Activated naive CD8-positive, alpha-beta T cell treated with anti-CD3 and anti-CD28 coated beads for 36 hours (primary cell): ENCODE measurements at regions not wholly inside any gene's neighbourhood (a gene's known extent, or its start where the extent isn't known, plus 50 kb on each side); places are given as distances from the start of the nearest gene placed in this dataset.

Experiments
- DNase-seq: peaks from one replicate; pipeline ENCODE4 v3.0.0; 2021
- H3K27ac Mint-ChIP-seq: one replicate; pipeline ENCODE4 v1.8.0; 2022; ENCODE audit warnings: mild to moderate bottlenecking, moderate library complexity, mixed read lengths
- H3K27me3 Mint-ChIP-seq: one replicate; pipeline ENCODE4 v1.8.0; 2022; ENCODE audit warnings: mild to moderate bottlenecking, mixed read lengths
- H3K36me3 Mint-ChIP-seq: one replicate; pipeline ENCODE4 v1.8.0; 2021; ENCODE audit warnings: mild to moderate bottlenecking, mixed read lengths
- H3K4me1 Mint-ChIP-seq: one replicate; pipeline ENCODE4 v1.8.0; 2021; ENCODE audit warnings: mixed read lengths
- H3K4me3 Mint-ChIP-seq: one replicate; pipeline ENCODE4 v1.8.0; 2022; ENCODE audit warnings: mild to moderate bottlenecking, moderate library complexity, mixed read lengths
- H3K9me3 Mint-ChIP-seq: one replicate; pipeline ENCODE4 v1.8.0; 2022; ENCODE audit warnings: mixed read lengths

GRCh38 chr2:126796931-126797621 is 101.6 kb upstream of the TEX51 start:
- Mint-ChIP-seq H3K27ac (no peak overlapping the region), H3K9me3 (no peaks in the 10 kb centered on the region), H3K27me3 (peaks cover 15% of the 10 kb centered on the region), H3K4me1 (no peaks in the 10 kb centered on the region), H3K36me3 (no peaks in the 10 kb centered on the region), H3K4me3 (no peak overlapping the region)
- no peak for DNase-seq

GRCh38 chr2:126797622-126798275 is 100.9 kb upstream of the TEX51 start:
- peaks cover 15% of the 10 kb centered on the region for H3K27me3 Mint-ChIP-seq
- no peaks in the 10 kb centered on the region for H3K4me1 Mint-ChIP-seq
- no peak overlapping the region for H3K4me3 Mint-ChIP-seq
- H3K27ac Mint-ChIP-seq = no peak overlapping the region
- no peaks in the 10 kb centered on the region for H3K36me3 Mint-ChIP-seq
- no peaks in the 10 kb centered on the region for H3K9me3 Mint-ChIP-seq
- no peak for DNase-seq

DNA sequence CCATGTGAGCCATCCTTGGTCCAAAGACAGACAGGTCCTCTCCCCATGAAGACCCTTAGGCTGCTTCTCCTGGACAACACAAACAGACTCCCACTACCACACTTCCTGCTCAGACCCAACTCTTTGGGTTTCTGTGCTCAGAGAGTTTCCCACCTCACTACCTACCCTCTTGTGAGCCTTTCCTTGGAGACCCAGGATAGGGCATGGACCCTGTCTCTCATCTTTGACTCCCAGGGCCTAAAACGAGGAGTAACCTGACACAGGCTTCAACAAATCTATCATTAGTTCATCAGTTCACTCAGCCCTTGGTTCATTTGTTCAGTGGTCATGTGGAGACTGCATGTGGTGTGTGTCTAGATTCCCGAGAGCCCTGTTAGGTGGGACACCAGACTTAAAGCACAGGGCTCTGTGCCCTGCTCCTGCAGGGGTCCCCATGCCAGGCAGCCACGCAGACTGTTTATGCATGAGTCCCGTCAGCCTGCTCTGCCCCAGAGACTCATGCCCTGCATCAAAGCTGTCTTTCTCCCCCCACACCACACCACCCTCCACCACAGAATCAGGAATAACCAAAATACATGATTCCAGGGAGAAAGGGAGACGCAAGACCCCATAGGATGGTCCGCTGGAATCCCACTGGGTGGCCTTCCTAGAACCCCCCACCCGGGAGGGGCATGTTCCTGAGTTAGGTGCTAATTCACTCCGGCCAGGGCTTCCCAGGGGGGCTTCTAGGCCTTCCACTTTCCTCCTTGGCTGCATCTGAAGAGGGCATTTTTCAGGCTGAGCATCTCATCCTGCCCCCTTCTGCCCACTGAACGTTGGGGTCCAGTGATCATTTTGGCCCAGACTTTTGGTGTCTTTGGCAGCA is 100.2 kb upstream of the TEX51 start:
- H3K4me3 Mint-ChIP-seq = no peak overlapping the region
- H3K36me3 Mint-ChIP-seq = no peaks in the 10 kb centered on the region
- DNase-seq = no peak
- no peaks in the 10 kb centered on the region for H3K4me1 Mint-ChIP-seq
- peaks cover 8% of the 10 kb centered on the region for H3K27me3 Mint-ChIP-seq
- no peak overlapping the region for H3K27ac Mint-ChIP-seq
- H3K9me3 Mint-ChIP-seq = no peaks in the 10 kb centered on the region

DNA sequence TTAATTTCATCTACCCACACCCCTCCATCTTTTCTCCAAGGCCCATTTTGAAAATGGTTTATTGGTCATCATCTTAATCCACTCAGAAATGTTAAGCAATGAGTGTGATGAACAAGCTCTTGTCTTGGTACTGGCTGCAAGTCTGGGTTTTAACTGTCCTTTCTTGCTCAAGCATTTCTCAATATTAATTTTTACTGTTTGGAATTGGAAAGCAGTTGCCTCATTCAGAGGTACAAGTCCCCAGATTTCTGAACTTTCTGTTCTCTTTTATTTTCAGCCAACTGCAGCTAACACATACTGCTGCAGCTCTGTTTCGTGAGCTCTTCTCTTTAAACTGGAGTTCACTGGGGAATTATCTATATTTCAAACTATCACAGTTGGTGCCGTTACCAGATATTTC is 99.4 kb upstream of the TEX51 start:
- DNase-seq = no peak
- Mint-ChIP-seq H3K27ac (no peak overlapping the region), H3K27me3 (no peaks in the 10 kb centered on the region), H3K36me3 (no peaks in the 10 kb centered on the region), H3K4me1 (no peaks in the 10 kb centered on the region), H3K4me3 (no peak overlapping the region), H3K9me3 (no peaks in the 10 kb centered on the region)

- H3K4me1 Mint-ChIP-seq = no peaks in the 10 kb centered on the region
- DNase-seq = no peak
- H3K27ac Mint-ChIP-seq = no peak overlapping the region
- no peaks in the 10 kb centered on the region for H3K27me3 Mint-ChIP-seq
- H3K36me3 Mint-ChIP-seq = no peaks in the 10 kb centered on the region
- no peaks in the 10 kb centered on the region for H3K9me3 Mint-ChIP-seq
- H3K4me3 Mint-ChIP-seq = no peak overlapping the region
These were observed 97.2 kb upstream of the TEX51 start for GRCh38 chr2:126801473-126801872.

- Mint-ChIP-seq H3K27me3 (peaks cover 2% of the 10 kb centered on the region), H3K9me3 (no peaks in the 10 kb centered on the region), H3K4me3 (no peak overlapping the region), H3K4me1 (no peaks in the 10 kb centered on the region), H3K36me3 (no peaks in the 10 kb centered on the region), H3K27ac (no peak overlapping the region)
- DNase-seq = no peak
These were observed 96.4 kb upstream of the TEX51 start for GRCh38 chr2:126802316-126802715.

- no peak overlapping the region for H3K27ac Mint-ChIP-seq
- peaks cover 7% of the 10 kb centered on the region for H3K27me3 Mint-ChIP-seq
- H3K36me3 Mint-ChIP-seq = no peaks in the 10 kb centered on the region
- H3K4me3 Mint-ChIP-seq = no peak overlapping the region
- no peak for DNase-seq
- no peaks in the 10 kb centered on the region for H3K4me1 Mint-ChIP-seq
- no peaks in the 10 kb centered on the region for H3K9me3 Mint-ChIP-seq
These were observed 95.8 kb upstream of the TEX51 start for GRCh38 chr2:126802774-126803433.

GRCh38 chr2:126803434-126803775 is 95.3 kb upstream of the TEX51 start:
- Mint-ChIP-seq H3K27me3 (peaks cover 7% of the 10 kb centered on the region), H3K9me3 (no peaks in the 10 kb centered on the region), H3K36me3 (no peaks in the 10 kb centered on the region), H3K4me3 (no peak overlapping the region), H3K27ac (no peak overlapping the region), H3K4me1 (no peaks in the 10 kb centered on the region)
- no peak for DNase-seq

DNA sequence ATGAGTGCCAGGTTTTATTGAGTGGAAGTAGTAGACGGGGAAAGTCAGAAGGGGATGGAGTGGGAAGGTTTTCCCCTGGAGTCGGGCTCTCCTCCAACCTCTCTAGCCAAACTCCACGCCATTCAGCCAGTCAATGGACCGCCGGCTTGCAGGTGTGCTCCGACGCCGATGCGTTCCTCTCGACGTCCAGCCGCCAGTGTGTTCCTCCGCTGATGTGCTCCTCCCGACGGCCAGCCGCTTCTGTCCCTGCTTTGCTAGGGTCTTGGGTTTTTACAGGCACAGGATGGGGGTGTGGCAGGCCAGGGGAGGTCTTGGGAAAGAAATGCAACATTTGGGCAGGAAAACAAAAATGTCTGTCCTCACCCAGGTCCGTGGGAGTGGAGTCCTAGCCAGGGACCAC is 94.3 kb upstream of the TEX51 start:
- H3K4me1 Mint-ChIP-seq = no peaks in the 10 kb centered on the region
- H3K27me3 Mint-ChIP-seq = peaks cover 15% of the 10 kb centered on the region
- DNase-seq = no peak
- no peaks in the 10 kb centered on the region for H3K36me3 Mint-ChIP-seq
- no peaks in the 10 kb centered on the region for H3K9me3 Mint-ChIP-seq
- H3K4me3 Mint-ChIP-seq = no peak overlapping the region
- no peak overlapping the region for H3K27ac Mint-ChIP-seq

DNA sequence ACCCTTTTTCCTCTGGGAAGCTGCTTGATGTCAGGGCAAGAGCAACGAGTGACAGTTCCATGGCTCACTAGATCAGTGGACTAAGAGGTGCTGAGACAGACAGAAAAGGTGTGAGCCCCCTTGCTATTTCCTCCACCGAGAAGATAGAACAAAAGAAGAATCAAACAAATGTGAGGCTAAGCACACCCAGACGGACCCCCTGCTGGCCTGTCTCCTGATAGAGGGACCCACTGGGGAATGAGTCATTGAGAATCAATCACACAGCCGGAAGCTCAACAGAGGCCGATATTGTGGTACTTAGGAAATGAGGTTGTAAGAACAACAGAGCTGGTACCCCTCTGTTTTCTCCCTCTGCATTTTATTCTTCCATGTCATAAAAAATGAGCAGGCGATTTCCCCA is 89.8 kb upstream of the TEX51 start:
- no peaks in the 10 kb centered on the region for H3K36me3 Mint-ChIP-seq
- no peaks in the 10 kb centered on the region for H3K4me1 Mint-ChIP-seq
- DNase-seq = no peak
- peaks cover 21% of the 10 kb centered on the region for H3K27me3 Mint-ChIP-seq
- H3K9me3 Mint-ChIP-seq = no peaks in the 10 kb centered on the region
- no peak overlapping the region for H3K27ac Mint-ChIP-seq
- H3K4me3 Mint-ChIP-seq = no peak overlapping the region

GRCh38 chr2:126809340-126809739 is 89.3 kb upstream of the TEX51 start:
- DNase-seq = no peak
- H3K36me3 Mint-ChIP-seq = no peaks in the 10 kb centered on the region
- H3K9me3 Mint-ChIP-seq = no peaks in the 10 kb centered on the region
- H3K4me3 Mint-ChIP-seq = no peak overlapping the region
- peaks cover 21% of the 10 kb centered on the region for H3K27me3 Mint-ChIP-seq
- H3K27ac Mint-ChIP-seq = no peak overlapping the region
- no peaks in the 10 kb centered on the region for H3K4me1 Mint-ChIP-seq

DNA sequence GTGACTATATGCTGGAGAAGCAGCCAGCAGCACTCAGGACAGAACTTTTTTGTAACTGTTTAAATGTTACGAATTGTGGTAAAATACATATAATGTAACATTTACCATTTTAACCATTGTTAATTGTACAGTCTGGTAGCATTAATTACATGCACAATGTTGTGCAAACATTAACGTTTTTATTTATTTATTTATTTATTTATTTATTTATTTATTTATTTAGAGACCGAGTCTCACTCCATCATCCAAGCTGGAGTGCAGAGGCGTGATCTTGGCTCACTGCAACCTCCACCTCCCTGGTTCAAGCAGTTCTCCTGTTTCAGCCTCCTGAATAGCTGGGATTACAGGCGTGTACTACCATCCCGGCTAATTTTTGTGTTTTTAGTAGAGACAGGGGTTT is 88.7 kb upstream of the TEX51 start:
- Mint-ChIP-seq H3K36me3 (no peaks in the 10 kb centered on the region), H3K27me3 (peaks cover 26% of the 10 kb centered on the region), H3K4me3 (no peak overlapping the region), H3K27ac (no peak overlapping the region), H3K9me3 (no peaks in the 10 kb centered on the region), H3K4me1 (no peaks in the 10 kb centered on the region)
- no peak for DNase-seq

DNA sequence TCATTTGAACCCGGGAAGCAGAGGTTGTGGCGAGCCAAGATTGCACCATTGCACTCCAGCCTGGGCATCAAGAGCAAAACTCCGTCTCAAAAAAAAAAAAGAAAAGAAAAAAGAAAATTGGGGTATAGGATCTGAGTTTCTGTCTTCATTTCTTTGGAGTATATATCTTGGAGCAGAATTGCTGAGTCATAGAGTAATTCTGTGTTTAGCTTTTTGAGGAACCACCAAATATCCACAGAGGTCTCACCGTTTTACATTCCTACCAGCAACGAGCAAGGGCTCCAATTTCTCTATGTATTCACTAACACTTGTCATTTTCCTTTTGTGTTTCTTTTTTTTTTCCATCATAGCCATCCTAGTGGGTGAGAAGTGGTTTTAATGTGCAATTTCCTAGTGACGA is 87.6 kb upstream of the TEX51 start:
- H3K4me3 Mint-ChIP-seq = no peak overlapping the region
- H3K4me1 Mint-ChIP-seq = no peaks in the 10 kb centered on the region
- no peaks in the 10 kb centered on the region for H3K9me3 Mint-ChIP-seq
- no peak overlapping the region for H3K27ac Mint-ChIP-seq
- H3K27me3 Mint-ChIP-seq = peaks cover 36% of the 10 kb centered on the region
- no peaks in the 10 kb centered on the region for H3K36me3 Mint-ChIP-seq
- no peak for DNase-seq

GRCh38 chr2:126817172-126817571 is 81.5 kb upstream of the TEX51 start:
- H3K27ac Mint-ChIP-seq = no peak overlapping the region
- H3K27me3 Mint-ChIP-seq = peaks cover 37% of the 10 kb centered on the region
- no peak for DNase-seq
- H3K4me3 Mint-ChIP-seq = no peak overlapping the region
- no peaks in the 10 kb centered on the region for H3K4me1 Mint-ChIP-seq
- peaks cover 3% of the 10 kb centered on the region for H3K9me3 Mint-ChIP-seq
- H3K36me3 Mint-ChIP-seq = no peaks in the 10 kb centered on the region

DNA sequence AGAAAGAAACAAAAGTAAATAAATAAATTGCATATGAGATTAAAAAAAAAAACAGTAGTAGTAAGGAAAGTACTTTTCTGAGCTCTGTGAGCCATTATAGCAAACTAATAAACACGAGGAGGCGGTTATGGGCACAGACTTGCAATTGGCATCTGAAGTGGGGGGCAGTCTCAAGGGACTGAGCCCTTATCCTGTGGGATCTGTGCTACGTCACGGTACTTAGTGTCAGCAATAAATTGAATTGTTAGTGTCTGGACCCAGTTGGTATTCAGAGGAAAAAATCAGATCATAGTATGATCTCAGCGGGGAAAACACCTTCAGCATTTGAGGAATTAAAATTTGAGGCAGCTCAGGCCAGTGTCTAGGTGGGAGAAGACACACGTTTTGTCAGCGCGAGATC is 76.6 kb upstream of the TEX51 start:
- Mint-ChIP-seq H3K27me3 (peaks cover 19% of the 10 kb centered on the region), H3K4me1 (no peaks in the 10 kb centered on the region), H3K36me3 (no peaks in the 10 kb centered on the region), H3K27ac (no peak overlapping the region), H3K9me3 (peaks cover 3% of the 10 kb centered on the region), H3K4me3 (no peak overlapping the region)
- no peak for DNase-seq
